Stimulated activated CD8-positive, alpha-beta memory T cell treated with anti-CD3 and anti-CD28 coated beads, Interleukin-15, amount 100 ng/mL, for 1 hour (primary cell): ENCODE measurements at regions not wholly inside any gene's neighbourhood (a gene's known extent, or its start where the extent isn't known, plus 50 kb on each side); places are given as distances from the start of the nearest gene placed in this dataset.

Experiments
- DNase-seq: peaks from one replicate; pipeline ENCODE4 v3.0.0-alpha.2; 2020; ENCODE audit warnings: low read depth

GRCh38 chr9:135220601-135221575 lies 133.4 kb downstream of the OLFM1 start:
- DNase-seq, result no peak

GRCh38 chr9:135221576-135221950 lies 134.1 kb downstream of the OLFM1 start:
- DNase-seq, result no peak

GRCh38 chr9:135221951-135222631 lies 134.6 kb downstream of the OLFM1 start:
- DNase-seq, result no peak

DNA sequence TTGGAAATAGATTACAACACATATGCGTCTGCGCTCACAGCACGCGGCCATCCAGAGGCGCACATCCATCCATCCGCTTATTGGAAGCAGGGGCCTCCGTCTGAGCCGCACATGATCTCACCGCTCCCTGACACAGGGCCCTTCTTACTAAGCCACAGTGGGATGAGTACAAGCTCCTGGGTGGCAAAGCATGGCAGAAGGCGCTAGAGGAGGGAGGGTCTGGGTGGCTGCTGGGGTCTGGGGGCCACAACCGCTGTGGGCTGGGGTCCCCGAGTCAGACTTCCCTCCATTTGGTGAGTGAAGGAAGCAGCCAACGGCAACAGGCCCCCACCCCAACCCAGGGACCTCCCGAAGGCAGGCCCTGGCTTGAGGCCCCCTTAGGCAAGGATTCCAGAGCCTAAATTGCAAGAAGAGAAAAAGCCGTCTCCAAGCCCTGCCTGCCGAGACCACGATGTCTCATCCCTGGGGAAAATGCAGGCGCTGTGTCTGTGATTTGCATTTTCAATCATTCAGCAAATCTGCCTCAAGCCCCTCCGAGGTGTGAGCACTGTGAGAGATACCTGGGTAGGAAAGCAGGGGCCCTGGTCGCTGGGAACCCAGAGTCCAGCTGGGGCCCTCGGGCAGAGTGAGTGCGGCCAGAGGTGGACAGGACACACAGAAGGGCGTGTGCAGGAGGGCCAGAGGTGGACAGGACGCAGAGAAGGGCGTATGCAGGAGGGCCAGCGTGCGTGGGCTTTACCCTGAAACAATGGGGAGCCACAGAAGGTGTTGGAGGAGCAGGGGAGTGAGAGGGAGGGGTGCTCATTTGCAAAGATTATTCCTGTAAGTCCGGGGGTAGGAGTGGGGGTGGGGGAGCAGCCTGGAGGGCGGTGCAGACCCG lies 135.7 kb downstream of the OLFM1 start:
- no peak for DNase-seq

DNA sequence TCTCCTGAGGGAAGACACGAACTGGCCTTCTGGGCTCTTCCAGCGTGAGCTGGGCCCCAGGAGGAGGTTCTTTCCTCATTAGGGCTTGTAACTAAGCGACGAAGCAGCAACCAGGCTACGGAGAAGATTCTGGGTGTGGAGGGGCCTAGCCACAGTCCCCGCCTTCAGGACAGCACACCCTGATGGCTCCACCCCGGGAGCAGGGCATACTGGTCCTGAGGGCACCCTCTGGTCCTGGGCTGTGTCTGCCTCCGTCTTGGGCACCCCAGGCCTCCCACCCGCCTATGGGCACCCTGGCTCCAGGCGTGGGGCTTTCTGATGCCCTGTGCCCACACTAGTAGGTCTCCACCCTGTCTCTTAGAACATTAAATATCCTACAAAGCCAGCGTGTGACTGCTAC lies 136.4 kb downstream of the OLFM1 start:
- no peak for DNase-seq

DNA sequence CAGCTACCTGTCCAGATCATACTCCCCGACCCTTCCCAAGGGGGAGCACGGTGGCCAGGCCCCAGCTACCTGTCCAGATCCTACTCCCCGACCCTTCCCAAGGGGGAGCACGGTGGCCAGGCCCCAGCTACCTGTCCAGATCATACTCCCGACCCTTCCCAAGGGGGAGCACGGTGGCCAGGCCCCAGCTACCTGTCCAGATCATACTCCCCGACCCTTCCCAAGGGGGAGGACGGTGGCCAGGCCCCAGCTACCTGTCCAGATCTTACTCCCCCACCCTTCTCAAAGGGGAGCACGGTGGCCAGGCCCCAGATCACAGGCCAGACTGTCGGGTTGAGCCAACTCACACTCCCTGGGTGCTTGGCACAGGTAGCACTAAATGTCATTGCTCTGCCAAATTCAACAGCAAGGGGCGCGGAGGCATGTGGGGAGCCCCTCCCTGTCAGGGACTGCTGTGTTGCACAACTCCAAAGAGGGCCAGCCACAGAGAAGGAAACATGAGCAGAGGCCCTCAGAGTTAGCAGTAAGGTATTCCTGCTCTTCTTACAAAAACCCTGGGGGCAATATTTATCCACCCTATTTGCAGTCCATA lies 136.9 kb downstream of the OLFM1 start:
- DNase-seq, result no peak

- DNase-seq, result no peak
Observed at GRCh38 chr9:135224921-135225541, 137.6 kb downstream of the OLFM1 start.

GRCh38 chr9:135225619-135226228 lies 138.3 kb downstream of the OLFM1 start:
- DNase-seq, result no peak

DNA sequence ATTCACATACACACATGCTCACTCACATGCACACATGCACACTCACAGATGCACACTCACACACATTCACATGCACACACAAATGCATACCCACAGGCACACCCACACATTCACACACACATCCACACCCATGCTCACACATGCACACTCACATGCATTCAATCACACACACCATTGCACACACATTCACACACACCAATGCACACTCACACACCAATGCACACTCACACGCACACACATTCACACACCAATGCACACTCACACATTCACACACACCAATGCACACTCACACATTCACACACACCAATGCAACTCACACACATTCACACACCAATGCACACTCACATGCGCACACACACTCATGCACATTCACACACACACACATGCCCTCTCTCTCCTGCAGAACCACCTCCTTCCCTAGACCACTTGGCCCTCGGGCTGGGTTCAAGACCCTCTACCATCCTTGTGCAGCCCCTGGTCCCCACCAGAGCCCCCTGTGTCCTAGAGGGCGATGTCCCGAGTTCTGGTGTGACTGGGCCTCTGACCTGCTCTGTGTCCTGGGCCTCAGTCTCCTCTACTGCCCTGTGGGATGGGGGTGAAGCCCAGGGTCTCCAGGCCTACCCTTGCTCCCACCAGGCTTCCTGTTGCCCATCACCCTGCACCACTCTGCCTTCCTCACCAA lies 139.0 kb downstream of the OLFM1 start:
- DNase-seq, result no peak

DNA sequence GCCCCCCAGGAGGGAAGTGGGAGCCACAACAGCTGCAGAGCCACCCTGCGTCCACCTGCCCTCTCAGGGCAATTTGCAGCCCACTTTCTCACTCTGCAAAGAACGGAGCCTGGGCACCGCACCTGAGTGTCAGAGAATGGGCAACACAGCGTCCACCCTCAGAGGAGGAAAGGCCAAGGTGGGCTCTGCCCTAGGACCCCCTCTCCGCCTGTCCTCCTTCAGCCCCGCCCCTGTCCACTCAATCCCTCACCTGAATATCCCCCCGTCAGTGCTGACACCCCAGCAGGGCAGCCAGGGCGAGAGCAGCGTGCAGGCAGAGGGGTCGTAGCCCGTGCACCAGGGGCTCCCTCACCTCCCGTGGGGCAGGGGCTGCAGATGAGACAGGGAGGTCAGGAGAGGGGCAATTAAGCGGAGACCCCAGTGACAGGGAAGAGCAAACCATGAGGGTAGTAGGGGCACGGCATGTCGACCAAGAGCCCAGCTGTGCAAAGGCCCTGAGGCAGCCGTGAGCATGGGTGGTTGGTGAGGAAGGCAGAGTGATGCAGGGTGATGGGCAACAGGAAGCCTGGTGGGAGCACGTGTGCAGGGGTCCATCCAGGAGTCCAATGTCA lies 140.3 kb downstream of the OLFM1 start:
- no peak for DNase-seq

DNA sequence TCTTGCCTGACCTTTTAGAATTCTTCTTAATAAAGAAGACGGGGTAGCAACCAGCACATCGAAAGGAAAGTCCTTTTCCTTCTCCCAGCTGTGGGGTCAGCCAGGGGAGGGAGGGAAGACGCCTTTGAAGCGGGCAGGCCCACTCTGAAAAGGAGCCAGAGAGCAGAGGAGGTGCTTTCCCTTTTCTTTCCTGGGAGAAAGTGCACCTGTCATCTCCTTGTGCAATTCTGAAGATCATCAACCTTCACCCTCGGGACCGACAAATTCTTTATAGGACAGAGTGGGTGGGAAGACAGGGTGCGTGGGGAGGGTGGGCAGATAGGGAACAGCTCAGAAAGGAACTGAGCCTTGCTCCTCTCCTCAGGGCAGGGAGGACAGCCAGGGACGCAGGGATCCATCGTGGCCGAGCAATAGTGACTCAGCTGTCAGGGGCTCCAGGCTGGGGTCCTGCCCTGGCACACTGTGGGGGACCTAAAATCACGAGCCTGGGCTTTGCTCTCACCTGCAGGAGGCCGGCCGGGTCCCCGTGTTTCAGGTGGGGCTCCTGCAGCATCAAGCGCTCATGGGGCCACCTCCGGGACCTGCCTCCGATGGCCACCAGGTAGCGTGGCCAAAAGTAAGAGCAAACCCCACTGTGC lies 141.0 kb downstream of the OLFM1 start:
- DNase-seq, result no peak

DNA sequence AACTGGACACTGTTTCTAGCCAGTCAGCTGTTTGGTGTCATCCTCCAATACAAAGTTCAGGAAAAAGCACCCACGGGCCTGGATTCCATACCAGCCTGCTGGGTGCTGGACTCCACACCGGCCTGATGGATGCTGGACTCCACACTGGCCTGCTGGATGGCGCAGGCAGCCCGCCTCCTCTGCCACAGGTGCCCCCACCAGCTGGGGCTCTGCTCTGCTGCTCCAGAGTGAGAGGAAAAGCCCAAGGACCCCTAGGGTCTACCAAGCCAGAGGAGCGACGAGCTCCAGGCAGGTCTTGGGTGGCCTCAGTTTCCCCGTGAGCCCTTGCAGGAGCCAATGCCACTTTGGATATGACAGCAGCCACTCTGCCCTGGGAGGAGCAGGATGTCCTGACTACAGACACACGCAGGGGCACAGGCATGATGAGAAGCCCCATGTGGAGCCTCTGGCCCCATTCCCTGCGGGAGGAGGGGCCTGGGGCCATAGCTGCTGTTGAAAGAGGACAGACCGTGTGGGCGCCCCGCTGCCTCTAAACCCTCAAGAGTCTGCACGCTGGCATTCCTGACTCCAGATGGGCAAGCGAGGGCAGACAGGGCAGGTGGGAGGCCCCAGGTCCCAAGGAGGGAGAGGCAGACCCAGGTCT lies 141.6 kb downstream of the OLFM1 start:
- DNase-seq, result no peak

- no peak for DNase-seq
Observed at GRCh38 chr9:135229701-135230385, 142.4 kb downstream of the OLFM1 start.

GRCh38 chr9:135230386-135230765 lies 142.9 kb downstream of the OLFM1 start:
- DNase-seq, result no peak

GRCh38 chr9:135230817-135231520 lies 143.5 kb downstream of the OLFM1 start:
- DNase-seq, result no peak

GRCh38 chr9:135239100-135239768 lies 151.8 kb downstream of the OLFM1 start:
- no peak for DNase-seq

- DNase-seq, result no peak
Observed at GRCh38 chr9:135239769-135240141, 152.3 kb downstream of the OLFM1 start.
